CD4-positive, alpha-beta T cell (primary cell): ENCODE measurements at regions not wholly inside any gene's neighbourhood (a gene's known extent, or its start where the extent isn't known, plus 50 kb on each side); places are given as distances from the start of the nearest gene placed in this dataset.

Experiments
- ATAC-seq: fragments of 200-7000 bp; cut with Tn5 transposase; one replicate; pipeline ENCODE4 v1.10.0; 2022; ENCODE audit warnings: mild to moderate bottlenecking; ENCODE audit not compliant: poor library complexity
- CTCF ChIA-PET: fragments of 350-600 bp; sonication (Branson Sonifier 250); formaldehyde crosslinking; loops from one replicate; lab custom pipeline; 2021; ENCODE audit warnings: antibody characterized with exemption, inconsistent platforms; lab: Charles Lee
- POLR2A ChIA-PET: fragments of 350-600 bp; sonication (Branson Sonifier 250); formaldehyde crosslinking; loops from one replicate; lab custom pipeline; 2021; ENCODE audit warnings: antibody characterized with exemption, inconsistent platforms; lab: Charles Lee
- DNase-seq, 14 experiments: peaks; one replicate each; pipeline ENCODE4 v3.0.0-alpha.2; 2013 to 2020; ENCODE audit warnings: mixed read lengths in 2 of 14
- H3K27ac ChIP-seq, 2 donors: one replicate each; pipeline versions ENCODE4 v1.5.1 to v1.7.0; 2013; ENCODE audit warnings: low read length in 2 of 2, low read depth in 1 of 2, mild to moderate bottlenecking in 1 of 2
- H3K27me3 ChIP-seq, 2 experiments: 1 replicate in 1 of 2; 2 replicates in 1 of 2; pipeline versions ENCODE4 v1.6.1 to v1.7.0; 2013; ENCODE audit warnings: low read length in 2 of 2, control low read depth in 1 of 2, mild to moderate bottlenecking in 1 of 2, moderate library complexity in 1 of 2; ENCODE audit not compliant: insufficient read depth in 2 of 2, control insufficient read depth in 1 of 2
- H3K36me3 ChIP-seq: one replicate; pipeline ENCODE4 v1.6.1; 2013; ENCODE audit warnings: low read length, control low read depth; ENCODE audit not compliant: insufficient read depth
- H3K4me1 ChIP-seq: one replicate; pipeline ENCODE4 v1.6.1; 2013; ENCODE audit warnings: low read length, control low read depth; ENCODE audit not compliant: insufficient read depth
- H3K4me3 ChIP-seq: one replicate; pipeline ENCODE4 v1.5.1; 2013; ENCODE audit warnings: mild to moderate bottlenecking, low read length, moderate library complexity
- H3K9me3 ChIP-seq, 2 experiments: 1 replicate in 1 of 2; 2 replicates in 1 of 2; pipeline versions ENCODE4 v1.6.1 to v1.7.0; 2013; ENCODE audit warnings: low read length in 2 of 2, mild to moderate bottlenecking in 2 of 2, control low read depth in 1 of 2, moderate library complexity in 1 of 2; ENCODE audit not compliant: control insufficient read depth in 1 of 2, insufficient read depth in 1 of 2
- H3K27ac Mint-ChIP-seq: one replicate; pipeline ENCODE4 v1.8.0; 2020; ENCODE audit warnings: mixed read lengths
- H3K27me3 Mint-ChIP-seq: one replicate; pipeline ENCODE4 v1.8.0; 2021; ENCODE audit warnings: mixed read lengths
- H3K36me3 Mint-ChIP-seq: one replicate; pipeline ENCODE4 v1.8.0; 2021; ENCODE audit warnings: low read depth, mixed read lengths
- H3K4me1 Mint-ChIP-seq: one replicate; pipeline ENCODE4 v1.8.0; 2021; ENCODE audit warnings: low read depth, mixed read lengths
- H3K4me3 Mint-ChIP-seq: one replicate; pipeline ENCODE4 v1.8.0; 2020; ENCODE audit warnings: mild to moderate bottlenecking, mixed read lengths
- H3K9me3 Mint-ChIP-seq: one replicate; pipeline ENCODE4 v1.8.0; 2020; ENCODE audit warnings: mixed read lengths
- CTCF ChIP-seq: fragments of 200-600 bp; IDR thresholded peaks from one replicate; pipeline ENCODE4 v1.8.0; 2022; ENCODE audit warnings: antibody characterized with exemption, mild to moderate bottlenecking
- intact Hi-C, 2 experiments: fragments of 100-400 bp; cut with DNase I in 1 of 2; cut with micrococcal nuclease in 1 of 2; formaldehyde crosslinking; loops; one replicate each; pipeline versions ENCODE4 v1.15.1 to v1.9.0; 2023 to 2025; cut with DNase I, micrococcal nuclease

- no peak overlapping the region for H3K4me3 ChIP-seq
- H3K27me3 ChIP-seq, result peaks cover 0 to 5% of the 10 kb centered on the region in 2 experiments
- no peaks in the 10 kb centered on the region for H3K4me1 ChIP-seq
- Mint-ChIP-seq H3K4me3 (no peak overlapping the region), H3K27ac (no peak overlapping the region), H3K4me1 (no peaks in the 10 kb centered on the region), H3K27me3 (peaks cover 18% of the 10 kb centered on the region), H3K36me3 (no peaks in the 10 kb centered on the region), H3K9me3 (no peaks in the 10 kb centered on the region)
- DNase-seq, result no peak
- CTCF ChIA-PET, result interaction anchor here (0.6 kb wide), 1 partner anchor 186 kb away, joined by 3 read pairs; no protein-coding TSS in a partner anchor
- POLR2A ChIA-PET, result no interaction called here
- intact Hi-C loops, result no loop called here
- no peak overlapping the region for H3K27ac ChIP-seq
- ATAC-seq, result no peak
- no peaks in the 10 kb centered on the region for H3K36me3 ChIP-seq
- H3K9me3 ChIP-seq, result no peaks in the 10 kb centered on the region
- TF ChIP-seq CTCF, result no peak
These were observed 166.7 kb upstream of the NRP1 start for GRCh38 chr10:33501161-33501560.

GRCh38 chr10:33498391-33498891 lies 164.0 kb upstream of the NRP1 start:
- no peaks in the 10 kb centered on the region for H3K36me3 ChIP-seq
- no peak for DNase-seq
- ChIA-PET POLR2A (no interaction called here), CTCF (no interaction called here)
- Mint-ChIP-seq H3K9me3 (no peaks in the 10 kb centered on the region), H3K4me1 (no peaks in the 10 kb centered on the region), H3K4me3 (no peak overlapping the region), H3K36me3 (no peaks in the 10 kb centered on the region), H3K27me3 (peaks cover 23% of the 10 kb centered on the region), H3K27ac (no peak overlapping the region)
- H3K27ac ChIP-seq, result no peak overlapping the region
- ATAC-seq, result no peak
- H3K4me1 ChIP-seq, result no peaks in the 10 kb centered on the region
- intact Hi-C loops, result no loop called here
- no peaks in the 10 kb centered on the region for H3K9me3 ChIP-seq
- no peak overlapping the region for H3K4me3 ChIP-seq
- peaks cover 0 to 5% of the 10 kb centered on the region in 2 experiments for H3K27me3 ChIP-seq
- no peak for TF ChIP-seq CTCF

GRCh38 chr10:33497338-33497737 lies 162.9 kb upstream of the NRP1 start:
- Histone ChIP-seq H3K4me1 (no peaks in the 10 kb centered on the region), H3K4me3 (no peak overlapping the region), H3K36me3 (no peaks in the 10 kb centered on the region), H3K27me3 (peaks cover 0 to 2% of the 10 kb centered on the region in 2 experiments), H3K27ac (no peak overlapping the region), H3K9me3 (no peaks in the 10 kb centered on the region)
- DNase-seq, result no peak
- peaks cover 19% of the 10 kb centered on the region for H3K27me3 Mint-ChIP-seq
- no peak overlapping the region for H3K27ac Mint-ChIP-seq
- no peaks in the 10 kb centered on the region for H3K9me3 Mint-ChIP-seq
- no peak for TF ChIP-seq CTCF
- ChIA-PET POLR2A (no interaction called here), CTCF (interaction anchor here (1.5 kb wide), 1 partner anchor 304 kb away, joined by 3 read pairs; no protein-coding TSS in a partner anchor)
- ATAC-seq, result no peak
- H3K4me3 Mint-ChIP-seq, result no peak overlapping the region
- H3K4me1 Mint-ChIP-seq, result no peaks in the 10 kb centered on the region
- no peaks in the 10 kb centered on the region for H3K36me3 Mint-ChIP-seq
- intact Hi-C loops, result no loop called here
